ENCODE measurements at regions not wholly inside any gene's neighbourhood (a gene's known extent, or its start where the extent isn't known, plus 50 kb on each side); places are given as distances from the start of the nearest gene placed in this dataset.

DNA sequence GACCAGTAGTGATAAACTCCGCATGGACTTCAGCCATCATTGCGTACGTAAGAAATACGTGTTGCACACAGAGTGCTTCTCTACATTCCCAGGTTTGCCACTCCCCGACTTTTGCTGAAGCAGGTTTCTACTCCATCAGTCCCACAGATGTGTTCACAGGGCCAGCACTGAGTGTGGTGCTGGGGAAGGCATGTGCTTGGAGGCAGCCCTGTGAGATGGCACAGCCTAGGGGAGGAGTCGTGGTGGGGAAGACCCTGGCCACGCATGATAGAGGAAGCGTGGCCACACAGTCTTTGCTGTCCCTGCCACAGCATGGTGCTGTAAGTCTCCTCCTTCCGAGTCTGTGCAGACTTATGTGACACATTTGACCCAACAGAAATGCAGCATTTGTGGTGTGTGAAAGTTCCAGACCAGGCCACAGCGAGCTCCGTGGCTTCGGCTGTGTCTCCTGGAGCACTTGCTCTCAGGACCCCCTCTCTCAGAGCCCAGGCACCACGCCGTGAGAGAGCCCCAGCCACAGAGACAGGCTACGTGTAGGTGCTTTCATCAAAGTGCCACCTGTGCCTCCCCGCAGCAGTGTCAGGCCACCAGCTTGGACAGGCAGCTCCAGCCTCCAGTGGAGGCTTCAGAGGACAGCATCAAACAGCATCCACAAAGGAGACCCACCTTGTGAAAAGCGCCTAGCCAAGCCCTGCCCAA lies 197.8 kb downstream of the AUH start:
- Histone ChIP-seq H3K27me3 (no peaks in the 10 kb centered on the region), H3K4me1 (peaks cover 30% of the 10 kb centered on the region), H3K4me3 (no peak overlapping the region), H3K27ac (no peak overlapping the region), H3K9me3 (no peaks in the 10 kb centered on the region), H3K36me3 (no peaks in the 10 kb centered on the region)
- TF ChIP-seq EP300 (IDR thresholded peaks at IDR 0.05) = no peak
- 83% methylated on average over 10 of the region's 17 CpGs for WGBS
- peak in 1 of 2 donors; percentile 55 for DNase-seq (ENCODE audit: low spot score in 2 of 2)
